ENCODE measurements at regions not wholly inside any gene's neighbourhood (a gene's known extent, or its start where the extent isn't known, plus 50 kb on each side); places are given as distances from the start of the nearest gene placed in this dataset.

- DNase-seq (ENCODE audit: low read depth): no peak
These were observed 535.9 kb upstream of the ATXN8OS start for GRCh38 chr13:69571606-69572323.

- no peak for DNase-seq (ENCODE audit: low read depth)
These were observed 540.1 kb upstream of the ATXN8OS start for GRCh38 chr13:69567514-69567913.

- no peak for DNase-seq (ENCODE audit: low read depth)
These were observed 541.4 kb upstream of the ATXN8OS start for GRCh38 chr13:69566104-69566716.

GRCh38 chr13:69565334-69565733 is 542.3 kb upstream of the ATXN8OS start:
- DNase-seq (ENCODE audit: low read depth): peak; percentile 48

- DNase-seq (ENCODE audit: low read depth): no peak
These were observed 551.0 kb upstream of the ATXN8OS start for GRCh38 chr13:69556540-69557196.

- DNase-seq (ENCODE audit: low read depth): no peak
These were observed 553.6 kb upstream of the ATXN8OS start for GRCh38 chr13:69553976-69554375.

GRCh38 chr13:69551193-69551592 is 556.4 kb upstream of the ATXN8OS start:
- DNase-seq (ENCODE audit: low read depth): no peak

GRCh38 chr13:69547780-69548179 is 559.8 kb upstream of the ATXN8OS start:
- DNase-seq (ENCODE audit: low read depth): no peak

- DNase-seq (ENCODE audit: low read depth): no peak
These were observed 562.1 kb upstream of the ATXN8OS start for GRCh38 chr13:69545551-69545950.

GRCh38 chr13:69524459-69525150 is 583.0 kb upstream of the ATXN8OS start:
- no peak for DNase-seq (ENCODE audit: low read depth)

GRCh38 chr13:69496981-69497380 is 610.6 kb upstream of the ATXN8OS start:
- no peak for DNase-seq (ENCODE audit: low read depth)

- DNase-seq (ENCODE audit: low read depth): no peak
These were observed 612.5 kb upstream of the ATXN8OS start for GRCh38 chr13:69495096-69495495.

- DNase-seq (ENCODE audit: low read depth): no peak
These were observed 620.0 kb upstream of the ATXN8OS start for GRCh38 chr13:69487576-69487975.

GRCh38 chr13:69485991-69486592 is 621.5 kb upstream of the ATXN8OS start:
- no peak for DNase-seq (ENCODE audit: low read depth)

GRCh38 chr13:69477451-69477850 is 630.2 kb upstream of the ATXN8OS start:
- DNase-seq (ENCODE audit: low read depth): no peak

- peak; percentile 6 for DNase-seq (ENCODE audit: low read depth)
These were observed 633.5 kb upstream of the ATXN8OS start for GRCh38 chr13:69474011-69474685.

- DNase-seq (ENCODE audit: low read depth): no peak
These were observed 639.0 kb upstream of the ATXN8OS start for GRCh38 chr13:69468624-69469023.

GRCh38 chr13:69461397-69461796 is 646.2 kb upstream of the ATXN8OS start:
- DNase-seq (ENCODE audit: low read depth): no peak

GRCh38 chr13:69459346-69459745 is 648.3 kb upstream of the ATXN8OS start:
- DNase-seq (ENCODE audit: low read depth): no peak

- no peak for DNase-seq (ENCODE audit: low read depth)
These were observed 649.6 kb upstream of the ATXN8OS start for GRCh38 chr13:69458013-69458412.

GRCh38 chr13:69450245-69450644 is 657.4 kb upstream of the ATXN8OS start:
- DNase-seq (ENCODE audit: low read depth): no peak

GRCh38 chr13:69425235-69425634 is 682.4 kb upstream of the ATXN8OS start:
- DNase-seq (ENCODE audit: low read depth): no peak
